Osteoblast (primary cell): ENCODE measurements at regions not wholly inside any gene's neighbourhood (a gene's known extent, or its start where the extent isn't known, plus 50 kb on each side); places are given as distances from the start of the nearest gene placed in this dataset.
"Not testable (repeated sequence)": the region's sequence is repeated elsewhere in the genome, so short reads cannot be mapped to it uniquely, and the experiment has no call there.

ENCODE experiments used
- DNase-seq: peaks from one replicate; pipeline ENCODE4 v3.0.0; 2011; ENCODE audit warnings: low spot score, mixed read lengths; ENCODE audit not compliant: insufficient read length; ENCODE audit errors: missing footprints
- H2AFZ ChIP-seq: 2 replicates; pipeline ENCODE4 v1.6.0; 2011; ENCODE audit warnings: mild to moderate bottlenecking, low read length
- H3K27ac ChIP-seq: 2 replicates; pipeline ENCODE4 v1.5.1; 2011; ENCODE audit warnings: mild to moderate bottlenecking, low read depth, low read length, moderate library complexity
- H3K27me3 ChIP-seq: 2 replicates; pipeline ENCODE4 v1.6.0; 2012; ENCODE audit warnings: mild to moderate bottlenecking, control low read depth, inconsistent platforms, low read length, moderate library complexity; ENCODE audit not compliant: insufficient read depth
- H3K36me3 ChIP-seq: 2 replicates; pipeline ENCODE4 v1.5.1; 2011; ENCODE audit warnings: mild to moderate bottlenecking, low read length, control low read depth, moderate library complexity; ENCODE audit not compliant: insufficient read depth
- H3K4me1 ChIP-seq: 2 replicates; pipeline ENCODE4 v1.5.1; 2011; ENCODE audit warnings: mild to moderate bottlenecking, low read length, control low read depth, moderate library complexity; ENCODE audit not compliant: insufficient read depth
- H3K4me2 ChIP-seq: 2 replicates; pipeline ENCODE4 v1.6.0; 2011; ENCODE audit warnings: mild to moderate bottlenecking, low read length; ENCODE audit not compliant: insufficient read depth
- H3K4me3 ChIP-seq: fragments of 200-600 bp; sonication (generic); 3 replicates; pipeline ENCODE4 v1.5.1; 2012; ENCODE audit warnings: mild to moderate bottlenecking, low read length, inconsistent platforms; ENCODE audit not compliant: insufficient read depth
- H3K79me2 ChIP-seq: 2 replicates; pipeline ENCODE4 v1.6.0; 2012; ENCODE audit warnings: mild to moderate bottlenecking, low read length, control low read depth, inconsistent platforms; ENCODE audit not compliant: insufficient read depth
- H3K9me3 ChIP-seq: 2 replicates; pipeline ENCODE4 v1.5.1; 2011; ENCODE audit warnings: low read depth, low read length, control low read depth
- H4K20me1 ChIP-seq: 2 replicates; pipeline ENCODE4 v1.6.0; 2012; ENCODE audit warnings: mild to moderate bottlenecking, low read length, control low read depth; ENCODE audit not compliant: insufficient read depth
- CTCF ChIP-seq: IDR thresholded peaks from 2 replicates; pipeline ENCODE4 v1.5.1; 2011; ENCODE audit warnings: mild to moderate bottlenecking, low read depth, low read length, moderate library complexity; ENCODE audit errors: extremely low read depth

- no peak overlapping the region for H3K4me3 ChIP-seq
- H3K27me3 ChIP-seq, result no peaks in the 10 kb centered on the region
- peaks cover 7% of the 10 kb centered on the region for H3K9me3 ChIP-seq
- H3K79me2 ChIP-seq, result no peaks in the 10 kb centered on the region
- no peak for DNase-seq
- no peaks in the 10 kb centered on the region for H4K20me1 ChIP-seq
- no peak for TF ChIP-seq CTCF
- no peaks in the 10 kb centered on the region for H3K4me1 ChIP-seq
- H3K4me2 ChIP-seq, result no peak overlapping the region
- no peak overlapping the region for H3K27ac ChIP-seq
- no peak overlapping the region for H2AFZ ChIP-seq
- H3K36me3 ChIP-seq, result no peaks in the 10 kb centered on the region
These were observed 314.8 kb downstream of the POM121L12 start for GRCh38 chr7:53350241-53350640.

- no peaks in the 10 kb centered on the region for H4K20me1 ChIP-seq
- TF ChIP-seq CTCF, result no peak
- no peak overlapping the region for H3K4me2 ChIP-seq
- no peaks in the 10 kb centered on the region for H3K27me3 ChIP-seq
- H3K36me3 ChIP-seq, result no peaks in the 10 kb centered on the region
- peaks cover 7% of the 10 kb centered on the region for H3K9me3 ChIP-seq
- no peaks in the 10 kb centered on the region for H3K79me2 ChIP-seq
- no peak for DNase-seq
- no peak overlapping the region for H3K27ac ChIP-seq
- no peaks in the 10 kb centered on the region for H3K4me1 ChIP-seq
- H2AFZ ChIP-seq, result no peak overlapping the region
- no peak overlapping the region for H3K4me3 ChIP-seq
These were observed 316.2 kb downstream of the POM121L12 start for GRCh38 chr7:53351681-53352080.

- Histone ChIP-seq H3K79me2 (no peaks in the 10 kb centered on the region), H2AFZ (no peak overlapping the region), H3K4me3 (no peak overlapping the region), H3K4me1 (no peaks in the 10 kb centered on the region), H3K27ac (no peak overlapping the region), H3K9me3 (peaks cover 4% of the 10 kb centered on the region), H3K4me2 (no peak overlapping the region), H3K36me3 (no peaks in the 10 kb centered on the region), H3K27me3 (no peaks in the 10 kb centered on the region), H4K20me1 (no peaks in the 10 kb centered on the region)
- no peak for TF ChIP-seq CTCF
- no peak for DNase-seq
These were observed 322.8 kb downstream of the POM121L12 start for GRCh38 chr7:53358269-53358668.

- no peak overlapping the region for H2AFZ ChIP-seq
- TF ChIP-seq CTCF, result no peak
- DNase-seq, result no peak
- H3K27me3 ChIP-seq, result no peaks in the 10 kb centered on the region
- H3K79me2 ChIP-seq, result no peaks in the 10 kb centered on the region
- H3K4me2 ChIP-seq, result no peak overlapping the region
- H3K27ac ChIP-seq, result no peak overlapping the region
- no peak overlapping the region for H3K4me3 ChIP-seq
- no peaks in the 10 kb centered on the region for H3K36me3 ChIP-seq
- H3K9me3 ChIP-seq, result no peaks in the 10 kb centered on the region
- H3K4me1 ChIP-seq, result no peaks in the 10 kb centered on the region
- H4K20me1 ChIP-seq, result no peaks in the 10 kb centered on the region
These were observed 347.7 kb downstream of the POM121L12 start for GRCh38 chr7:53383131-53383530.

GRCh38 chr7:53385239-53385638 lies 349.8 kb downstream of the POM121L12 start:
- H3K4me2 ChIP-seq, DNase-seq, H3K9me3 ChIP-seq, H3K4me3 ChIP-seq, H3K36me3 ChIP-seq, H3K79me2 ChIP-seq, H4K20me1 ChIP-seq, H2AFZ ChIP-seq, H3K27ac ChIP-seq, H3K27me3 ChIP-seq, H3K4me1 ChIP-seq: not testable (repeated sequence)
